ENCODE measurements at regions not wholly inside any gene's neighbourhood (a gene's known extent, or its start where the extent isn't known, plus 50 kb on each side); places are given as distances from the start of the nearest gene placed in this dataset.

DNA sequence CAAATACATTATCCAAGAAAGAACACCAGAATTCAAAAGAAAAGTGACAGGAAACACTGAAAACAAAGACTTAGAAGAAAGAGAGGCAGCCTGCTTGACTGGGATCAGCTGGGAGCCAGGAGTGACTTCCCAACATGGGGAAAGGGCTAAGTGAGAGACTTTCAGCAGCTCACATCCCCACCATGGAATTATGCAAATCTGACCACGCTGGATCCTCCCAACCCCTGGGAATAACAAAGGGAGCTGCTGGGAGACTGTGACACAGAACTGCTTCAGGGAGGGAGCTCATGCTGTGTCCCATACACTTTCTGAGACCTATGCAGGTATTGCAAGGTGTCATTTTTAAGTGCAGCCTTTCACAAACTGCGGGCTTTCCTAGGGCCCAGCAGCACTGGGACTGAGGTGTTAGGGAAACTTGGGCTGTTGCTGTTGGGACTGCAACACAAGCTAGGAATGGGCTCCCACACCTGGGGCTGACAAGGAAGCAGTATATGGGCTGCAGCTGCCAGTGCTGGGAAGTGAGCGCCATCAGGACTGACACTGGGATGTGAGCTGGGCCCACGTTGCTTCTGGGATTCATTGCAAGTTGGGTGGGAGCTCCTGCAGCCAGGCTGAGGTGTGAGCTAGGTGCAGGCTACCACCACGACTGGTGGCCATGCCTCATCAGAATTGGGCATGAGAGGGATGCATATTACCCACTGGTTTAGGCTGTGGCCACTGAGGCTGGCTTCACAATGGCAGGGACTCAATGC, 139.1 kb downstream of the KDR start:
- no peak for DNase-seq

DNA sequence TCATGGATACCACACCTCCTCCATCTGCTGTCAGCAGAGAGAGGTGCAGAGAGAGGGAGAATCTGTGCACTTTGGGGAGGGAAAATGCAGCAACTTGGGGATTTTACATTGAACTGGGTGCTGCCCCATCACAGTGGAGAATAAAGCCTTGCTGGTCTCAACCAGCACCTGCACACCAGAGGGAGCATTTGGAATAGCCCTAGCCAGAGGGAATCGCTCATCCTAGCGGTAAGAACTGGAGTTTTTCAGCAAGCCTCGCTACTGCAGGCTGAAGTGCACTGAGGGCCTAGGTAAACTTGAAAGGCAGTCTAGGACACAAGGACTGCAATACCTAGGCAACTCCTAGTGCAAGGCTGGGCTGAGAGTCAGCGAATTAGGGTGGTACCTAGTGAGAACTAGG, 148.7 kb downstream of the KDR start:
- no peak for DNase-seq

DNA sequence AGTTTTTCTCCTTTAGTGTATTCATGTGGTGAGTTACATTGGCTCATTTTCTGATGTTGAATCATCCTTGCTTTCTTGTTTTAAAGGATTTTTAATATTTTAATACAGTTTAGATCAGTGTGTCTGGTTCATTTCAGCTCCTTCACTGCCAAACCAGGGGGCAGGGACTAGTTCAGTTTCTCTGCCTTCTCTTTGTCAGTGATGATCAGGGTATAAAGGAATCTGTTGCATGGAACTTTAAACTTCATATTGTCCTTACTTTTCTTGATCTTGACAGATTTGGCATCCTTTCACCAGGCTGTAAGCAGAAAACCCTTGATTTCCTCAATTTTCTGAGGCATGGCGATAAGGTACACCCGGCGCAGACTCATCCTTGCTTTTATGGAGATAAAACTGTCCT, 149.4 kb downstream of the KDR start:
- no peak for DNase-seq

DNA sequence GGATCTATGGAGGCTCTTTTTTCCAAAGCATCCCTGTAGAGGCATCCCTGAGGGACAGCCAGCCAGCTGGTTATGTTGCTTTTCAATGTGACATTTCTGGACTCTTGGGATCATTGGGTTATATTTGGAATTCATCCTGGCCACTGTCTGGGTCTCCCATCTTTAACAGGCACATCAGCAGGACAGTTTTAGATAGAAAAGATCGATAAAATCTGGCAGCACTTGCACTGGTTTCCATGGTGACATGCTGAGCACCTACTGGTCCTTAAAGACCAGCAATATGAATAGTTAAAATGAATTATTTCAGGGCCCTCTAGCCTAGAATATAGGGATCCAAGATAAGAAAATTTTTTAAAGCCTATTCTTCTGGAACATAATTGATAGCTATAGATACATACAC, 151.6 kb downstream of the KDR start:
- DNase-seq = no peak

DNA sequence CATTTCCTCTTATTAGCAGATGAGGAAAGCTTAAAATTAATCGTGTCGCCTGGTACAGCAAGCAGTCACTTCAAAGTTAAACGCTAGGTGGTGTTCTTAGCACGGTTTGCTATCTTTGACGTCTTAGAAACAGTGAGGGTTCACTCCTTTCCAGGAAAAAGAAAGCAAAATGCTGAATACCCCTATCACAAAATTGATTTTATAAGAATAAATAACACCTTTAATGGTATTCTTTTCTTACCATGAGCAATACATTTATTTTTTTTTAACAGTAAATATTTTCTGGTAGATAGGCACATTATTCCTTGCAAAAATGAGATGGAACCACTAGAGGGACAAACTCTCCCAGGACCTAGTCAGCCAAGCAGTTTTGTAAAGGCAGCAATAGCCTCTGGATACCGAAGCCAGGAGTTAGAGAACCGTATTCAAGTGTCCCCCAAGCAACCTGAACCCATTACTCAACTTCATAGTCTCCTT, 153.9 kb downstream of the KDR start:
- DNase-seq = no peak

DNA sequence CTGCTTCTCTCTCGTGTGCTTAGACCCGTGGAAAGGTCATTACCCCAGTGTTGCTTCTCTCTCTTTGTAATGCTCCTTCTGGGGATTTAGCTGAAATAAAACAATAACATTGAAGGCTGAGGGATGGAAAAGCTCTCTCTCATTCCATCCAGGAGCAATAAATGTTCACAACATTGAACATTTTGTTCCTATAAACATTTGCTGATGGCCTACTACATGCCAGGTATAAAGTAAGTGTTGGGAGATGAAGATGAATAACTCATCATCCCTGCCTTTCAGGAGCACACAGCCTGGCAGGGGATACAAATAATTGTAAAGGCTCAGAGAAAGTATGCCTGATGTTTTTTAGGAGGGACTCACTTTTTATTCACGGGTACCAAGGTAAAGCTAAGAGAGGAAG, 158.1 kb downstream of the KDR start:
- no peak for DNase-seq

DNA sequence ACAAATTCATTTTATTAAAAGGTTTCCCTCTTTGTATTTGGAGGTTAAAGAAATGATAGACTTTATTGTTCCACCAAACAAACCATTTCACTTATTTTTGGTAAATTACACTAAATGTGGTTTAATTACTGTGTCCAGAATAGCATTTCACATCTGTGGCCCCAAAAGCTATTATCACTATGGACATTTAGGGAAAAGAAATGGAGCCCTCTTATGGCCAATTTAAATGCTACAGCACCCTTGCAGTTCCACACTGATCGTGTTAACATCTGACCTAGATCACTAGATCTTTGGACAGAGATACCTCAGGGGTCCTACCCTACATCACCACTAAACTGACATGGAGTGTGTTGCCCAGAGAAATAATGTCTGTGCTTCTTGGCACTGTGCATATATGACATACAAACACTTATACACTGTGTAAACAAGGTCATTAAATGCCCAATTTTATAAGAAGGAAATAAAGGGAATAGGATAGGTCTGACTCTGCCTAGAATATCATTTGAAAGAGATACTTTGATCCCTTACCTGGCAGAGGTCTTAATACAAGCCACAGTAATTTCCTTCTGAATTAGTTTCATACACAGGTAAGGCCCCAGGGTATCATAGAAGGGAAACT, 163.9 kb downstream of the KDR start:
- DNase-seq = no peak

DNA sequence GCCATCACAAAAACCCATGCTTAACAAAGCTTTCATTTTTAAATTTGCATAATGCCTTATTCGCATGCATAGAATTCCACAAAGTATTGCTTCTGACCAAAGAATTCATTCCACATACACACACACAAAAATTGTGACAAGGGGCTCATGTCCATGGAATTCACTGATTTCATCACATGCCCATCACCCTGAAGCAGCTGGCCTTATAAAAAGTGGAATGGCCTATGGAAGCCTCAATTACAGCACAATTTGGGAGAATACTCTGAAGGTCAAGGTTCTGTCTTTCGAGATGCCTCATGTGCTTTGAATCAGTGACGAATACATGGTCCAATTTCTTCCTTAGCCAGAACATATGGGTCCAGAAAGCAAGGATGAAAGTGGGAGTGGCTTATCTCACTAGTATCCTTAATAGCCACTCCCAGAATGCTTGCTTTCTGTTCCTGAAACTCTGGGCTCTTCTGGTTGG, 165.7 kb downstream of the KDR start:
- no peak for DNase-seq

DNA sequence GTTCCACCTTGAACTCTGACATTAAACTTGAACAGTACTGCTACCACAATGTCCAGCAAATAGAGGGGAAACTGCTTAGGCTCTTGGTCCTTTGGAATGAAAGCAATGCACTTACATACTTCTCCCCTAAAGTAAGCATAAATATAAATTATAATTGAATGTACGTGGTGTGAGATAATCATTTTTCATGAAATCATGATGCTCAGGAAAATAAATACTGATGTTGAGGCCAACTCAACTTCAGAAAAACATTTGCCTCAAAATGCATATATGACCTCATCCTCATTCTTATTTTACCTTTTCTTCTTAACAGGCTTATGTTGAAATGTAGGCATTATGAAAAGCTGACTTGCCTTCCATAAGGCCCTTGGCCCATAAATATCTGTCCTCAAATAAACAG, 166.3 kb downstream of the KDR start:
- DNase-seq = no peak

DNA sequence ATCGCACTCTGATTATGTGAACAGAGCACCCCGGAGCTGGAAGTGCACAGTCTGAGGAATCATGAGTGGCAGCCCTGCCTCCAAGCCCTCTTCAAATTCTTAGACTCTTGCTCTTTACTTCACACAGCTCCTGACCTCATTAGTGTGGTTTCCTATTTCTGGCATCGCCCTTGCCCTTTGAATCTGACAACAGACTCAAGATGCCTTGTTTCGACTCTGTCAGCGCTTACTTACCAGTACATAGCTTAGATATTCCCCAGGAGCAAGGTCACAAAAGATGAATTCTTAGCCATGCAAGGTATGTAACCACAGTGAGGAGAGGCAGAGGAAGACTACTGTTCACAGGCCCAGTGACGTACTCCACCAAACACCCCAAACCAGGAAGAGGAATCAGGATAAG, 167.2 kb downstream of the KDR start:
- DNase-seq = no peak

DNA sequence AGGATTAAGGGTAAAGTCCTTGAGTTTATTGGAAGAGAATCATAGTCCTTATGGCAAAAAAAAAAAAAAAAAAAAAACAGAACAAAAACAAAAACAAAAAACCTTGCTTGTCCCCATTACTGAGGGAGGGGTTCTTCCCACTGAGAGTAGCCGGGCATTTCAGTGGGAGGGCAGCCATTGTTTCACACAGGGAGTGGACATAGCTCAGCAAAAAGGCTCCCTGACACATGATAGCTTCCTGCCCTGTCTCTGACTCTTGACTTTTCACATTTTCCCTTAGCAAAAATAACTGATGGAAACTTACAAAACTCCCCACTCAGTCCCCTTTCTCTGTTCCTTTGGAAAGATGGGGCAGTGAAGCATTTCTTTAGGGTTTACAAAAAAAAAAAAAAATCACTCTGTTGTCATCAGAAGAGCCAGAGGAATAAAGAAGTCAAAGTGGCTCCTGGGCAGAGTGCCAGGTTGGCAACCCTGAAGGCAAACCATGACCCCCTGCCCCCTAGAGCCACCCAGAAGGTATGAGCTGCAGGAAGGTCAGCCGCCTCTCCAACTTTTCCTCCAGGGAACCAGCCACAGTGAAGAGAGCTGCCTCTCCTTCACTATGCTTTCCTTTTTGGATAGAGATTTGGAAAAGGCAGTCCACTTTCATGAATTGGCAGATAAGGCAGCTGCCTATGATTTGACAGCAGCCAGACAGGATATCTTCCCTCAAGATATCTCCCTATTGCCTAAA, 170.6 kb downstream of the KDR start:
- DNase-seq = no peak

DNA sequence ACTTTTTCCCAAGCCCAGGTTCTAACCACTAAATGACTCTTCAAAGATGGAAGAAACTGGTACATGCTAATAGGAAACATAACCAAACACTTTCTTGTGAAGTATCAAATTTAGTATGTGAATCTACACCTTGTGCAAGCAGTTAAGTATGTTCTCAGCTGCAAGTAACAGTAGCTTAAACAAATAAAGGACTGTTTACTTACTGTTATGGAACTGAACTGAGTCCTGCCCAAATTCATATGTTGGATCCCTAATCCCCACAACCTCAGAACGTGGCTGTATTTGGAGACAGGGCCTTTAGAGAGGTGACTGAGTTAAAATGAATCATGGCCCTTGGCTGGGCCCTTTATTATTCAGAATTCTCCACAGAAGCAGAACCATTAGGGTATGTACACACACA, 178.7 kb downstream of the KDR start:
- DNase-seq = no peak

DNA sequence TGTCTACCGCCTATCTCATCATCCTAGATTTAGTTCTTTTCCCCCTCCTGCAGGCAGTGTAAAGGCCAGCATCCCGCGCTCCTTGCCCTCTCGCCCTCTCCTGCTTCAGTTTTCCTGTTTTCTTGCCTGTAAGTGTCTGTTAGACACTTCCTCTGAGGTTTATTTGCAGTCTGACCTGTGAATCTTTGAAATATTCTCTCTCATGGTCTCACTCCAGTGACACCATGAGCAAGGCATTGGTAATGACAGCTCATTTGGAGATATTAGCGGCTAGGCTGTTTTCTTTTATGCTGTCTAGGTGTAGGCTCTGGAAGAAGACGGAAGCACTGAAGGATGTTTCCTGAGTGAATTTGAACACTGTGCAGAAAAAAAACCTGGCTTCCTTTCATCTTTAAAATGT, 179.6 kb downstream of the KDR start:
- DNase-seq = no peak

DNA sequence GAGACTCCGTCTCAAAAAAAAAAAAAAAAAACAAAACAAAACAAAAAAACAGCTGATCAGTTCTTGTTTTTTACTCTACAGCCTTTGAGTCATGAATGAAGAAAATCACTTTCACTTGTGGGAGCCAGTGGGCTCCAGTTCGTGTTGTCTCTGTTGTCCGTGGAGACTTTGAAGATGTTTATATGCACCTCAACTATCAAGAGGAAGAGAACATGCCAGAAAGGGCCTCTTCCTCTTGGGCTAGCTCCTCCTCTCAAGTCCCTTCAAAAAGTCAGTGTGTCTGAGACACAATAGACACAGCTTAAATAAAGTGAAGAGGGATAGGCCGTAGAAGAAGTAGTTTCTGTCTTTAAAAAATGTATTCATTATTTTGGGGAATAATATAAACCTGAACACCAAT, 182.7 kb downstream of the KDR start:
- DNase-seq = no peak

DNA sequence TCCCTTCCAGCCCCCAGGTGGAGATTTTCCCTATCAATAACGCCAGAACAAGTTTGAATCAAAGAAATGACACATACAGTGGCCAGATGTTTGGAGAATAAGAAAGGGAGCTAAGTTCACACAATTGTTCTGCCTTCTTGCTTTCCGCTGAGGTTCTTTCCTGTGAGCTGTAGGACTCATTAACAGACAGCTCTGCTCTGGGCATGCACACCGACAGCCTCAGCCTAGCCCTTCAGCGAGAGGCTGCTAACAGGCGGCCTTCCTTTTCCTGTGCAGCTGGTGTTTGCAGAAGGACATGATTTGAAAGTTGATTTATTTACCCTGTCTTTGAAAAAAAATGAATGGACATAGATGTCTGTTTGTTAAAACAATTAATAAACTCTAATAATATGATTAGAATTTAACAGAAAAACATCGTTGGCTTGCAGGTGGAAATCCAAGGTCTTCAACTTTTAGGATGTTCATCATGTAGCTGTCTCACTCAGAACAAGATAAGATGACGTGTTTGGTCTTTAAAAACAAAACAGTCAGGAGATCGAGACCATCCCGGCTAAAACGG, 183.3 kb downstream of the KDR start:
- DNase-seq = no peak

DNA sequence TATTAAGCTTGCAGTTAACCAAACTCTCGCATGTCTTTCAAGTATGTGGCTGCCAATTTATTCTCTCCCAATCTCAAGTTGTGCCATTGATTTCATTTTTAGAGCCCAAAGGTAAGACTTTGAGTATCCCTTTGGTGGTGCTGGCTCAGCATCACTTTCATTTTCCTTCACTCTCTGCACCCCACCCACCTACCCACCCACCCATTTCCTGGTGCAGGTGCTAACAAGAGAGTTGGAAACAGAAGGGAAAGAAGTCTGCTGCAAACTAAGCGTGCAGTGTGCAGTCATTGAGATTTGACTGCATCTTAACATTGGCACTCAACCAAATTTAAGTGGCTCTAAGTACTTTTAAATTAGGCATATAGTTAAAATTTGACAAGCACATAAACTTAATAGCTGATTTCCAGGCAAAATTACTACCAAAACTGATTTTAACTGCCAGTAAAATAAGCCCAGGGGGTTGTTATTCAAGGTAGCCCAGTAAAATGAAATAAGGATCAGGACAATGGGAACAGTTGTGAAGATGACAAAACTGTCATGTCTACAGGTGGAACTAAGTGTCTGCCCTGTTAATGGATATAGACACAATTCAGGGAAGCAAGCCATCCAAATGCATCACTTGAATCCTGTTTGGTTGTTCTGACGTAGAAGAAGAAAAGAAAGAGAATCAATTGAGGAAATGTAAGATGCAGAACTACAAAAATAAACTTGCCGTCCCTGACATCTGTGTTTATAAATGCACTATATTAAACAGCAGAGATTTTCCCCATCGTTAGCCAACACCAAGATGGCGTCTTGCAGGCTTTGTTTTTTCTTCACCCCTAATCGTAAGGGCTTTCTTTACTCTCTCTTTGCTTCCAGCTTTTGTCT, 184.2 kb downstream of the KDR start:
- DNase-seq = no peak

DNA sequence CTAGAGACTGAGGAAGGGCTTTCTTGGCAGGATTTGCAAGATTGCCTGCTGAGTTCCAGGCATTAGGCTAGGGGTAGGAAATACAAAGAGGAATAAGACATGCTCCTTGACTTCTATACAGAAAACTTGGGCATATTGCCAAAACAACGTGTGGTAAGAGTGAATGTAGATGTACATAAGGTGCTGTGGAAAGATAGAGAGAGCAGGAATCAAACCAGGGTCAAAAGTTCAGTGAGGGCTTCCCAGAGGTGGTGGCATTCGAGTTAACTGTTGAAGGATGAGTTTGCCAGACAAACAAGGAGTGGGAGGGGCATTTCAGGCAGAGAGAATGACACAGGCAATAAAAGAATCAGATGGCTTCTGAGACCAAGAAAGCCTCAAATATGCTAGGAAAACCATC, 187.9 kb downstream of the KDR start:
- DNase-seq = no peak

DNA sequence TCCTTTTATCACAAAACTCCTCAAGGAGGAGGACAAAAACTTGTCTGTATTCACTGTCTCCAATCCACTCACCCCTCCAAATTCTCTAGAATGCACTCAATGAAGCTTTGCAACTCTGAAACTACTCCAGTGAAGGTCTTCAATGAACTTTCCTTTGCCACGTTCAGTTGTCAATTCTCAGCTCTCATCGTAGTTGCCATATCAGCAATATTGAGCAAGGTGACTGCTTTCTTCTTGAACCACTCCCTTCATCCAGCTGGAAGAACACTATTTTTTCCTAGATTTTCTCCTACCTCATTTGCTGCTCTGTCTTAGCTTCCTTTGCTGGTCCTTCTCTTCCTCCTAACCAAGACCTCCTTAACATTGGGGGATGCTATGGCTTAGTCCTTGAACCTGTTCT, 191.8 kb downstream of the KDR start:
- no peak for DNase-seq

DNA sequence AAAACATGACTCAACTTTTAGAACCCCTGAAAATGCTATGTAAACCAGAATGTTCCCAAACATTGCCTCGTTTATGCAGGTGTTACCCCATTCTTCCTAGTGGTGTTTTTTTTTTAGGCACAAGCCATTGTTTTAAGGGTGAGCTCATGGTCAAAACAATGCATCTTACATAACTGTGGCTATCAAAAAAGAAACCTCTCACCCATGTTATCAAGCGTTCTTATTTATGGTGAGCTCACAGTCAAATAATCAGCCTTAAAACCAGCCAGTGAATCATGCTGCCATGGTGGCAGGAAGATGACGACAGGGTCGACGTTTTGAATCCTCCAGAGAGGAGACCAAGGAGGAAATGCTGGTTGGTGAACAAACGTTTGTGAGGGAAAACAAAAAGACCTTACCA, 195.2 kb downstream of the KDR start:
- no peak for DNase-seq

DNA sequence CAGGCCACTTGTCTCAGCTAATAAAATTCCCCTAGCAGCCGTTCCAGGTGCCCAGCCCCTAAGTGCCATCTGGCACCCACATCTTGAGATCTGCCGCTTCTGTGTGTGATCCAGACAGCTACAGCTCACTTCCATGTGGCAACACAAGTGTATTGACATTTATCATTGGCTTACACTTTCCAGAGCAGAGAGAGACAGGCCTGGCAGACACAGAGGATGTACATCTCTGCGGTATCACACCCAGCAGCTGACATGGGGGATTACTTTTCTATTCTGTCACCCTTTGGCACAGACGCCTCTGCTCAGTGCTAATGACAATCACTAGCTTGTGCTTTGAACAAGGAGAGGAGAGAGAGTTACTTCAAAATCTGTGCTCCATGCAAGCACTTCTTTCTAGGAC, 195.9 kb downstream of the KDR start:
- DNase-seq = no peak

DNA sequence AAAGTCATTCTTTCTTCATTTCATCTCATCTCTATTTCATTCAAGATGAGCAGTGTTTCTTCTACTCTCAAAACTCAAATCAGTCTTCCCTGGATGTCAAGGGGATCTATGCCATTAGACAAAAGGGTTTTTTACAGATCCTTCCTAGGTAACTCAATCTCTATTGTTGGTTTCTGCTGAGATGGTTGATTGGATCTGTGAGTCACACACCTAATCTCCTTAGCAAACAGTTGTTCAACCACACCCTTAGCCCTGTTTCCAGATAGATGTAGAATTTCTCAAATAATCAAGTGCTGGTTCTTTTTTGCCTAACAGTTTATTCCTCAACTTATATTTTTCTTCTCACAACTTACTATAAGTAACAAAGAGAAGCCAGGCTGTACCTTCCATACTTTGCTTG, 200.5 kb downstream of the KDR start:
- no peak for DNase-seq

DNA sequence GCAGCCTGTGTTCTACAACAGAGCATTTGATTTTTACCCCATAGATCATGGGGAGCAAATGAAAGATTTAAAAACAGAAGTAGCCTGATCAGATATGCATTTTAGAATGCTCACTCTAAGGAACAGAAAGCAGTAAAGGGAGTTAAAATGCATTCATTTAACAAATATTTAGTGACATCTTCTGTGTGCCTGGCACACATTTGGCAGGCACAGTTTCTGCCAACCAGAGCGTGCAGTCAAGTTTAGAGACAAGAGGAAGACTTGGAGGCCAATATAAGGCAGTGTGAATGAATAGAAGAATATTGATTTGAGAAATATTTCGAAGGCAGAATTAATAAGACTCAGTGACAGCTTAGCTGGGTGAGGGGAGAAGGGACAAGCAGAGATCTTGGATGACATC, 210.1 kb downstream of the KDR start:
- DNase-seq = no peak

DNA sequence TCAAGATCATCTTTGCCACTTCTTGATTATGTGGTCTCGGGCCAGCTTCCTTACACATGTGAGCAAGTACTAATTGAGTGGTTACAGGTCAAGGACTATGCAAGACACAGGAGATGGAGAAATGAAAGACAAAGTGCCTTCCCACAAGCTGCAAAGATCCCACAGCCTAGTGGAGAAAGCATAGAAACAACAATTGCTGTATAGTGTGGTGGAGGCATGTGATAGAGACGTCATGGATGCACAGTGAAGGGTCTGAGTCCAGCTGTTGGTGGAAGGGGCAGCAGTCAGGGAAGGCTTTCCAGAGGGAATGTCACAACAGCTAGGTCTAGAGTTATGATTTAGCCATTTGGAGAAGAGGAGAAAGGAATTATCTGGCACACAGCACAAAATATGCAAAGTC, 210.6 kb downstream of the KDR start:
- DNase-seq = no peak

All from NCI-H1048 (cell line).